ENCODE measurements at regions not wholly inside any gene's neighbourhood (a gene's known extent, or its start where the extent isn't known, plus 50 kb on each side); places are given as distances from the start of the nearest gene placed in this dataset.

GRCh38 chr16:9256196-9256595, 164.8 kb downstream of the HAPSTR1 start:
- peak; percentile 57 for DNase-seq

- no peak for DNase-seq
These were observed 166.4 kb downstream of the HAPSTR1 start for GRCh38 chr16:9257843-9258242.

- peak; percentile 61 for DNase-seq
These were observed 167.1 kb downstream of the HAPSTR1 start for GRCh38 chr16:9258423-9259051.

GRCh38 chr16:9259914-9260608, 168.6 kb downstream of the HAPSTR1 start:
- DNase-seq: no peak

- no peak for DNase-seq
These were observed 169.2 kb downstream of the HAPSTR1 start for GRCh38 chr16:9260666-9261065.

- no peak for DNase-seq
These were observed 169.9 kb downstream of the HAPSTR1 start for GRCh38 chr16:9261376-9261775.

- DNase-seq: no peak
These were observed 171.7 kb downstream of the HAPSTR1 start for GRCh38 chr16:9262941-9263715.

- no peak for DNase-seq
These were observed 172.6 kb downstream of the HAPSTR1 start for GRCh38 chr16:9264067-9264466.

- DNase-seq: no peak
These were observed 177.0 kb downstream of the HAPSTR1 start for GRCh38 chr16:9268446-9268845.

GRCh38 chr16:9270424-9270823, 179.0 kb downstream of the HAPSTR1 start:
- no peak for DNase-seq

- DNase-seq: no peak
These were observed 179.5 kb downstream of the HAPSTR1 start for GRCh38 chr16:9270941-9271340.

GRCh38 chr16:9271841-9272240, 180.4 kb downstream of the HAPSTR1 start:
- DNase-seq: no peak

GRCh38 chr16:9275377-9275776, 183.9 kb downstream of the HAPSTR1 start:
- DNase-seq: no peak

- no peak for DNase-seq
These were observed 184.4 kb downstream of the HAPSTR1 start for GRCh38 chr16:9275816-9276354.

- DNase-seq: peak; percentile 16
These were observed 188.0 kb downstream of the HAPSTR1 start for GRCh38 chr16:9279291-9280068.

- no peak for DNase-seq
These were observed 188.6 kb downstream of the HAPSTR1 start for GRCh38 chr16:9280069-9280466.

- DNase-seq: no peak
These were observed 195.5 kb downstream of the HAPSTR1 start for GRCh38 chr16:9286930-9287329.

GRCh38 chr16:9296271-9296590, 204.8 kb downstream of the HAPSTR1 start:
- DNase-seq: no peak

- peak; percentile 17 for DNase-seq
These were observed 206.1 kb downstream of the HAPSTR1 start for GRCh38 chr16:9297437-9298113.

- DNase-seq: no peak
These were observed 208.8 kb downstream of the HAPSTR1 start for GRCh38 chr16:9300252-9300651.

GRCh38 chr16:9302072-9302471, 210.6 kb downstream of the HAPSTR1 start:
- DNase-seq: no peak

- DNase-seq: no peak
These were observed 215.3 kb downstream of the HAPSTR1 start for GRCh38 chr16:9306753-9307152.

All from hematopoietic multipotent progenitor cell treated with erythropoietin and hydrocortisone succinate and interleukin-3 and kit ligand, for 4 days (in vitro differentiated cells).